ENCODE measurements at regions not wholly inside any gene's neighbourhood (a gene's known extent, or its start where the extent isn't known, plus 50 kb on each side); places are given as distances from the start of the nearest gene placed in this dataset.

DNA sequence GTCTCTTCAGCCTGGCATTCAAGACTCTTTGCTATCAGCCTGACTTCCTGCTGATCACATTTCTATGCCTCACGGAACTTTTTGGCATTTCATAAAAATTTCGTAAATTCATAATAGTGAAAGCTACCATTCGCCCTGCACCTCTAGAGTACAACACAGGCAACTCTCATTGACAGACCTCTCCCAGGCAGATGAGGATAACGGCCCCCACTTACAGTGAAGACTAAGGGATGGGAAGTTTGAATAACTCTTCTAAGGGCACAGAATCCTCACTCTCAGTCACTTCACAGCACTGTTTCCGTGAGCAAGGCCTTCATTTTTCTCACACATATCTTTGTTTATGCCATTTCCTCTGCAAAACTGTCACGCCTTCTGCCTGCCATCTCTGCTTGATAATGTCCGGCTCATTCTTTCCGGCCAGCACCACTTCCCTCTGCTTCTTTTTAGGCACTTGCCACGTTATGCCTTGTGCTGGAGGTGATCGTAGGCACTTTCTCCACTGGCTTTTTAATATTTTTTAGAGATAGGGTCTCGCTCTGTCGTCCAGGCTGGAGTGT is 224.1 kb upstream of the HES1 start:
- Mint-ChIP-seq H3K4me3 (ENCODE audit: low read depth) (no peak overlapping the region), H3K36me3 (ENCODE audit: insufficient read depth) (no peaks in the 10 kb centered on the region), H3K27ac (no peak overlapping the region), H3K4me1 (ENCODE audit: low read depth) (peaks cover 65% of the 10 kb centered on the region), H3K9me3 (ENCODE audit: low read depth) (no peaks in the 10 kb centered on the region), H3K27me3 (peaks cover 3% of the 10 kb centered on the region)
- DNase-seq (ENCODE audit: low spot score, unreplicated experiment), result no peak
- TF ChIP-seq, protein P1, sequence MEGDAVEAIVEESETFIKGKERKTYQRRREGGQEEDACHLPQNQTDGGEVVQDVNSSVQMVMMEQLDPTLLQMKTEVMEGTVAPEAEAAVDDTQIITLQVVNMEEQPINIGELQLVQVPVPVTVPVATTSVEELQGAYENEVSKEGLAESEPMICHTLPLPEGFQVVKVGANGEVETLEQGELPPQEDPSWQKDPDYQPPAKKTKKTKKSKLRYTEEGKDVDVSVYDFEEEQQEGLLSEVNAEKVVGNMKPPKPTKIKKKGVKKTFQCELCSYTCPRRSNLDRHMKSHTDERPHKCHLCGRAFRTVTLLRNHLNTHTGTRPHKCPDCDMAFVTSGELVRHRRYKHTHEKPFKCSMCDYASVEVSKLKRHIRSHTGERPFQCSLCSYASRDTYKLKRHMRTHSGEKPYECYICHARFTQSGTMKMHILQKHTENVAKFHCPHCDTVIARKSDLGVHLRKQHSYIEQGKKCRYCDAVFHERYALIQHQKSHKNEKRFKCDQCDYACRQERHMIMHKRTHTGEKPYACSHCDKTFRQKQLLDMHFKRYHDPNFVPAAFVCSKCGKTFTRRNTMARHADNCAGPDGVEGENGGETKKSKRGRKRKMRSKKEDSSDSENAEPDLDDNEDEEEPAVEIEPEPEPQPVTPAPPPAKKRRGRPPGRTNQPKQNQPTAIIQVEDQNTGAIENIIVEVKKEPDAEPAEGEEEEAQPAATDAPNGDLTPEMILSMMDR (IDR thresholded peaks at IDR 0.05; ENCODE audit: unreplicated experiment), result no peak

DNA sequence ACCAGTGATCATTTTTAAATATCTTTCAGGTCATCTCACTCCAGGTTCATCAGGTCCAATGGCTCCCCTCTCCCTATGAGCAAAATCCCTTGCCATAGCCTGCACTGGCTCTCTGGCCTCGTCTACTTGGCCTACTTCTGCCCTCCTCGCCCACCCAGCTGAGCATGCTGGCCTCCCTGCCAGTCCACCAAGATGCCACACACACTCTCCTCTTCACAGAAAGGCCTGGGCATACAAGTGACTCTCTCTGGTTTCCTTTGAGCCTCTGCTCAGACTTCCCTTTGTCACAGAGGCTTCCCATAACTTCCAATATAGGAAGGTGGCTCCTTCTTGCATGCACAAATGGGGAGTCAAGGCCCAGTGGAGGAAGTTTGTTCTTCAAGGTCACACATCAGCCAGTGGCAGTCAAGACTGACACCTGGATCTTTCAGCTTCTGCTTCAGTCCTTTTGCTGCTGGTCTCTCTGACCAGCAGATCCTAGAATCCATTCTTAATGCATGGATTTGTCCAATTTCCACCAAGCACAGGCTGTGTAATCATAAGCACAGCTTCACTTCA is 223.2 kb upstream of the HES1 start:
- TF ChIP-seq, protein P1 (IDR thresholded peaks at IDR 0.05; ENCODE audit: unreplicated experiment), result no peak
- Mint-ChIP-seq H3K27ac (peak overlapping the region; percentile 76), H3K27me3 (peaks cover 3% of the 10 kb centered on the region), H3K9me3 (ENCODE audit: low read depth) (no peaks in the 10 kb centered on the region), H3K4me1 (ENCODE audit: low read depth) (peaks cover 72% of the 10 kb centered on the region), H3K36me3 (ENCODE audit: insufficient read depth) (no peaks in the 10 kb centered on the region), H3K4me3 (ENCODE audit: low read depth) (no peak overlapping the region)
- DNase-seq (ENCODE audit: low spot score, unreplicated experiment), result no peak

DNA sequence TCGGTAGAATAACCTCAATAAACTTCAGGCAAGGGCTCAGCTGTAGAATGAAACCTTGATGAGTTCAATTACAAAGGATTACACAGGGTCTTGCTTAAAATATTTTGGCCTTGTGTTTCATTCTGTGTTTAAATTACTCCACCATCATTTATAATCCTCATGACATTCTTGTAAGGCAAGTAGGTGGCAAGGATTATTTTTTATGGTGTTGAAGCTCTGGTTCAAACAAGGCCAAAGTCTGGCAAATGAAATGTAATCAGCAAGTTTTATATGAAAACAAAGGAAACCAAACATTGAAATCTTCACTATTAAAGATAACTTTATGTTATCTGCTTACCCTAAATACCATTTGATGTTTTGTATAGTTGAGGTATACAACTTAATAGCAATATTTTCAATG is 221.3 kb upstream of the HES1 start:
- TF ChIP-seq, protein P1 (IDR thresholded peaks at IDR 0.05; ENCODE audit: unreplicated experiment), result no peak
- peaks cover 81% of the 10 kb centered on the region for H3K4me1 Mint-ChIP-seq (ENCODE audit: low read depth)

DNA sequence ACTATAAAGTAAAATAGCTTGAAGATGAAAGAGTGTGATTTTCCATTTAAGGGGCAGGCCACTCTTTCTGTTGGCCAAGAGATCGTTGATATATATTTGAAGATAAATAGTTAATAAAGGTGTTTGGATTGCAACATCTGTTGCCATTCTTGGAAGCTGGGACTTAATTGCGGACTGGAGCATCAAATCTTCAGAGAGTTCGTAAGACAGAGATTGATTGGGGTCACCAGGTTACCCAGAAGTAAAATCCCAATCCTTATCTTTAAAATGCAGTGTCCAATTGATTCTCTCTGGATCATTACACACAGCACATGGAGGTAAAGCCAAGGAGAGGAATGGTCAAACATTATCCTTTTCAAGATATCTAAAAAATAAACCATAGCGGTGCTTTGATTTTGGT is 220.8 kb upstream of the HES1 start:
- Mint-ChIP-seq H3K4me1 (ENCODE audit: low read depth) (peaks cover 79% of the 10 kb centered on the region), H3K36me3 (ENCODE audit: insufficient read depth) (no peaks in the 10 kb centered on the region), H3K27me3 (peaks cover 7% of the 10 kb centered on the region), H3K9me3 (ENCODE audit: low read depth) (no peaks in the 10 kb centered on the region), H3K27ac (peak overlapping the region; percentile 43), H3K4me3 (ENCODE audit: low read depth) (peak overlapping the region; percentile 31)
- DNase-seq (ENCODE audit: low spot score, unreplicated experiment), result no peak
- TF ChIP-seq, protein P1 (IDR thresholded peaks at IDR 0.05; ENCODE audit: unreplicated experiment), result no peak

More for the DNA sequence above, 221.3 kb upstream of the HES1 start:
- DNase-seq (ENCODE audit: low spot score, unreplicated experiment), result no peak
- no peaks in the 10 kb centered on the region for H3K36me3 Mint-ChIP-seq (ENCODE audit: insufficient read depth)
- peaks cover 6% of the 10 kb centered on the region for H3K27me3 Mint-ChIP-seq
- H3K4me3 Mint-ChIP-seq (ENCODE audit: low read depth), result no peak overlapping the region
- no peak overlapping the region for H3K27ac Mint-ChIP-seq
- H3K9me3 Mint-ChIP-seq (ENCODE audit: low read depth), result no peaks in the 10 kb centered on the region

DNA sequence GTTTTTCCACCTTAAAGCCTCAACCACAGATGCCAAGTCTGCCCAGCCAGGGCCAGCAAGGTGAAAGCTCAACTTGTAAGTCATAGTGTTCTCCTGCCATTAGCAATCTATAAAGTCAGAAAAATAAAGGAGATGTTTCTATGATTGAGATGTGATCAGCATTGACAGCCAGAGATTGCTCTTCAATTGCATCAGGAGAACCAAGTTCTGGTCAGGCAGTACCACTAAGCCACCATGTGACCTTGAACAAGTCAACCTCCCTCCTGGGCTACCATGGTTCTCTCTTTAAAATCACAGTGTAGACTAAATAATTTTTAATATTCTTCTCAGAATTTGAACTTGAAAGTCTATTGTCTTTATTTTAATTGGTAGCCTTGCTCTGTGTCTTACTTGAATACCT is 220.3 kb upstream of the HES1 start:
- TF ChIP-seq, protein P1 (IDR thresholded peaks at IDR 0.05; ENCODE audit: unreplicated experiment), result no peak
- no peak overlapping the region for H3K4me3 Mint-ChIP-seq (ENCODE audit: low read depth)
- no peak for DNase-seq (ENCODE audit: low spot score, unreplicated experiment)
- no peaks in the 10 kb centered on the region for H3K9me3 Mint-ChIP-seq (ENCODE audit: low read depth)
- no peaks in the 10 kb centered on the region for H3K36me3 Mint-ChIP-seq (ENCODE audit: insufficient read depth)
- H3K27ac Mint-ChIP-seq, result peak overlapping the region; percentile 37
- H3K27me3 Mint-ChIP-seq, result peaks cover 7% of the 10 kb centered on the region
- peaks cover 74% of the 10 kb centered on the region for H3K4me1 Mint-ChIP-seq (ENCODE audit: low read depth)
